B cell (primary cell): ENCODE measurements at regions not wholly inside any gene's neighbourhood (a gene's known extent, or its start where the extent isn't known, plus 50 kb on each side); places are given as distances from the start of the nearest gene placed in this dataset.

Experiments used
- ATAC-seq: fragments of 200-7000 bp; cut with Tn5 transposase; one replicate; pipeline ENCODE4 v1.10.0; 2021; ENCODE audit warnings: low read depth, mild to moderate bottlenecking, moderate number of reproducible peaks, moderate library complexity
- CTCF ChIA-PET: fragments of 350-600 bp; sonication (Branson Sonifier 250); formaldehyde crosslinking; loops from one replicate; lab custom pipeline; 2021; ENCODE audit warnings: antibody characterized with exemption, inconsistent platforms; lab: Charles Lee
- POLR2A ChIA-PET: fragments of 350-600 bp; sonication (Branson Sonifier 250); formaldehyde crosslinking; loops from one replicate; lab custom pipeline; 2021; ENCODE audit warnings: antibody characterized with exemption; lab: Charles Lee
- DNase-seq: peaks from one replicate; pipeline ENCODE4 v3.0.0; 2013
- H2AFZ ChIP-seq: 2 replicates; pipeline ENCODE4 v1.6.1; 2012; ENCODE audit warnings: mild to moderate bottlenecking, low read depth, low read length; ENCODE audit not compliant: insufficient read depth, poor library complexity, severe bottlenecking
- H3K27ac ChIP-seq, 2 donors: 1 replicate in 1 of 2; 2 replicates in 1 of 2; pipeline ENCODE4 v1.5.1; 2012 to 2013; ENCODE audit warnings: low read length in 2 of 2, mild to moderate bottlenecking in 2 of 2, moderate library complexity in 1 of 2
- H3K27me3 ChIP-seq, 4 experiments: fragments of 200-600 bp in 1 of 4; sonication (generic) in 1 of 4; replicated peaks in 1 of 4; 1 replicate in 2 of 4; 2 replicates in 2 of 4; pipeline versions ENCODE4 v1.6.1 to v1.7.0; 2013 to 2016; ENCODE audit warnings: low read length in 3 of 4, mild to moderate bottlenecking in 2 of 4, mixed read lengths in 1 of 4, moderate library complexity in 1 of 4; ENCODE audit not compliant: insufficient read depth in 4 of 4, control insufficient read depth in 3 of 4; ENCODE audit errors: control extremely low read depth in 1 of 4
- H3K36me3 ChIP-seq, 2 experiments: replicated peaks in 1 of 2; 1 replicate in 1 of 2; 2 replicates in 1 of 2; pipeline versions ENCODE4 v1.6.1 to v1.7.1; 2013; ENCODE audit warnings: low read length in 1 of 2; ENCODE audit not compliant: insufficient read depth in 2 of 2, control insufficient read depth in 1 of 2; ENCODE audit errors: control extremely low read depth in 1 of 2, extremely low read depth in 1 of 2
- H3K4me1 ChIP-seq, 2 donors: fragments of 200-600 bp in 1 of 2; sonication (generic) in 1 of 2; 1 replicate in 1 of 2; 2 replicates in 1 of 2; pipeline versions ENCODE4 v1.5.1 to v1.6.1; 2013 to 2017; ENCODE audit warnings: low read length in 2 of 2; ENCODE audit not compliant: control insufficient read depth in 2 of 2, insufficient read depth in 2 of 2
- H3K4me2 ChIP-seq: replicated peaks from 2 replicates; pipeline ENCODE3; 2012; ENCODE audit warnings: mild to moderate bottlenecking, low read depth, low read length; ENCODE audit not compliant: poor library complexity, severe bottlenecking
- H3K4me3 ChIP-seq, 5 experiments: fragments of 200-600 bp in 1 of 5; sonication (generic) in 1 of 5; 1 replicate in 3 of 5; 2 replicates in 2 of 5; pipeline versions ENCODE4 v1.5.1 to v1.7.0; 2011 to 2016; ENCODE audit warnings: low read length in 4 of 5, mild to moderate bottlenecking in 4 of 5, low read depth in 2 of 5, control low read depth in 1 of 5, moderate library complexity in 1 of 5; ENCODE audit not compliant: insufficient read depth in 1 of 5; ENCODE audit errors: control extremely low read depth in 1 of 5, extremely low read depth in 1 of 5
- H3K79me2 ChIP-seq: fragments of 200-600 bp; sonication (generic); one replicate; pipeline ENCODE4 v1.6.0; 2016; ENCODE audit warnings: low read length; ENCODE audit not compliant: control insufficient read depth, insufficient read depth
- H3K9ac ChIP-seq: fragments of 200-600 bp; sonication (generic); 2 replicates; pipeline ENCODE4 v1.6.1; 2017; ENCODE audit warnings: mild to moderate bottlenecking, low read length, moderate library complexity
- H3K9me3 ChIP-seq, 3 donors: one replicate each; pipeline versions ENCODE4 v1.6.1 to v1.7.1; 2013; ENCODE audit warnings: low read length in 2 of 3; ENCODE audit not compliant: control insufficient read depth in 2 of 3, insufficient read depth in 1 of 3; ENCODE audit errors: control extremely low read depth in 1 of 3
- H4K20me1 ChIP-seq: 2 replicates; pipeline ENCODE4 v1.6.0; 2012; ENCODE audit warnings: mild to moderate bottlenecking, low read length; ENCODE audit not compliant: insufficient read depth, control insufficient read depth, poor library complexity, severe bottlenecking
- H3K27ac Mint-ChIP-seq: one replicate; pipeline ENCODE4 v1.8.0; 2021; ENCODE audit warnings: mixed read lengths
- H3K27me3 Mint-ChIP-seq: one replicate; pipeline ENCODE4 v1.8.0; 2021; ENCODE audit warnings: mixed read lengths
- H3K4me1 Mint-ChIP-seq: one replicate; pipeline ENCODE4 v1.8.0; 2021; ENCODE audit warnings: mixed read lengths
- H3K4me3 Mint-ChIP-seq: one replicate; pipeline ENCODE4 v1.8.0; 2021; ENCODE audit warnings: mixed read lengths
- H3K9me3 Mint-ChIP-seq: one replicate; pipeline ENCODE4 v1.8.0; 2022; ENCODE audit warnings: mixed read lengths; ENCODE audit not compliant: insufficient read depth
- CTCF ChIP-seq: fragments of 200-600 bp; IDR thresholded peaks from one replicate; pipeline ENCODE4 v1.8.0; 2022; ENCODE audit warnings: antibody characterized with exemption, mild to moderate bottlenecking
- EZH2 ChIP-seq: IDR thresholded peaks from 2 replicates; pipeline ENCODE4 v1.6.1; 2012; ENCODE audit warnings: borderline replicate concordance, low read depth, mild to moderate bottlenecking, moderate library complexity, low read length; ENCODE audit not compliant: insufficient read depth, poor library complexity, severe bottlenecking
- WGBS: methylation state at CpG from one replicate; pipeline ENCODE4 v1.1.5; 2013; ENCODE audit warnings: missing lambda C conversion rate; ENCODE audit not compliant: insufficient coverage; 5-methylcytosine and 5-hydroxymethylcytosine counted together
- intact Hi-C: fragments of 100-400 bp; cut with micrococcal nuclease; formaldehyde crosslinking; loops from one replicate; pipeline ENCODE4 v1.10.0; 2022

GRCh38 chr4:175215208-175215607, 297.1 kb downstream of the ADAM29 start:
- Histone ChIP-seq H3K9ac (no peak overlapping the region), H4K20me1 (no peaks in the 10 kb centered on the region), H3K36me3 (no peaks in the 10 kb centered on the region), H3K79me2 (no peaks in the 10 kb centered on the region), H2AFZ (no peak overlapping the region), H3K27me3 (no peaks in the 10 kb centered on the region), H3K4me2 (no peak overlapping the region), H3K27ac (no peak overlapping the region), H3K4me1 (no peaks in the 10 kb centered on the region), H3K9me3 (peaks cover 0 to 25% (median 19%) of the 10 kb centered on the region in 3 donors), H3K4me3 (no peak overlapping the region)
- CTCF ChIA-PET = no interaction called here
- Mint-ChIP-seq H3K27ac (no peak overlapping the region), H3K9me3 (peaks cover 6% of the 10 kb centered on the region), H3K4me1 (no peaks in the 10 kb centered on the region), H3K27me3 (no peaks in the 10 kb centered on the region), H3K4me3 (no peak overlapping the region)
- ATAC-seq (no peak), DNase-seq (no peak)
- POLR2A ChIA-PET = no interaction called here
- WGBS = 82% methylated on average over 5 of the region's 8 CpGs
- TF ChIP-seq CTCF (no peak), EZH2 (no peak)
- intact Hi-C loops = no loop called here

- intact Hi-C loops = no loop called here
- Histone ChIP-seq H3K4me1 (no peaks in the 10 kb centered on the region), H3K79me2 (no peaks in the 10 kb centered on the region), H3K9ac (no peak overlapping the region), H3K4me2 (no peak overlapping the region), H3K4me3 (no peak overlapping the region), H2AFZ (no peak overlapping the region), H3K36me3 (no peaks in the 10 kb centered on the region), H4K20me1 (no peaks in the 10 kb centered on the region), H3K9me3 (peaks cover 0 to 25% (median 19%) of the 10 kb centered on the region in 3 donors), H3K27me3 (no peaks in the 10 kb centered on the region), H3K27ac (no peak overlapping the region)
- no peak for ATAC-seq
- ChIA-PET CTCF (no interaction called here), POLR2A (no interaction called here)
- Mint-ChIP-seq H3K4me3 (no peak overlapping the region), H3K27me3 (no peaks in the 10 kb centered on the region), H3K9me3 (peaks cover 6% of the 10 kb centered on the region), H3K4me1 (no peaks in the 10 kb centered on the region), H3K27ac (no peak overlapping the region)
- TF ChIP-seq CTCF (no peak), EZH2 (no peak)
- no CpG with 5 or more reads among the region's 1 CpG for WGBS
- DNase-seq = no peak
Measured at GRCh38 chr4:175215657-175216056, 297.5 kb downstream of the ADAM29 start.
